ENCODE measurements at regions not wholly inside any gene's neighbourhood (a gene's known extent, or its start where the extent isn't known, plus 50 kb on each side); places are given as distances from the start of the nearest gene placed in this dataset.

- DNase-seq (ENCODE audit: low spot score), result no peak
These were observed 58.6 kb upstream of the GK2 start for GRCh38 chr4:79466621-79467020.
